H1 (cell line): ENCODE measurements at regions not wholly inside any gene's neighbourhood (a gene's known extent, or its start where the extent isn't known, plus 50 kb on each side); places are given as distances from the start of the nearest gene placed in this dataset.

Experiments
- CTCF ChIA-PET: fragments of 300-600 bp; sonication (Branson Sonifier 250); formaldehyde crosslinking; loops from one replicate; lab custom pipeline; 2021; ENCODE audit not compliant: partially characterized antibody; lab: Charles Lee
- POLR2A ChIA-PET: fragments of 300-600 bp; sonication (Branson Sonifier 250); formaldehyde crosslinking; loops from one replicate; lab custom pipeline; 2021; ENCODE audit warnings: inconsistent platforms; ENCODE audit not compliant: partially characterized antibody; lab: Charles Lee
- DNase-seq, 2 experiments: peaks; one replicate each; pipeline versions ENCODE4 v3.0.0 to v3.0.0-alpha.2; 2010 to 2022; ENCODE audit warnings: low spot score in 2 of 2, low read depth in 1 of 2, mixed read lengths in 1 of 2
- FAIRE-seq: peaks from 2 replicates; lab custom pipeline; 2011; peaks lifted over from hg19 to GRCh38; lab: Jason Lieb, UNC
- H2AFZ ChIP-seq: 2 replicates; pipeline ENCODE4 v1.8.1; 2012; ENCODE audit warnings: low read length, inconsistent platforms
- H2AK5ac ChIP-seq: 2 replicates; pipeline ENCODE4 v1.6.1; 2013; ENCODE audit warnings: low read depth, low read length
- H2BK120ac ChIP-seq: replicated peaks from 2 replicates; pipeline ENCODE3; 2013; ENCODE audit warnings: low read depth, low read length, inconsistent platforms
- H2BK12ac ChIP-seq: 2 replicates; pipeline ENCODE4 v1.6.1; 2013; ENCODE audit warnings: low read depth, low read length
- H2BK15ac ChIP-seq: 2 replicates; pipeline ENCODE4 v1.6.1; 2013; ENCODE audit warnings: low read length
- H2BK20ac ChIP-seq: 2 replicates; pipeline ENCODE4 v1.6.1; 2013; ENCODE audit warnings: low read length
- H2BK5ac ChIP-seq: 2 replicates; pipeline ENCODE4 v1.6.1; 2013; ENCODE audit warnings: low read depth, low read length
- H3K14ac ChIP-seq: 2 replicates; pipeline ENCODE4 v1.6.1; 2013; ENCODE audit warnings: inconsistent platforms; ENCODE audit not compliant: insufficient read length
- H3K18ac ChIP-seq: 2 replicates; pipeline ENCODE4 v1.6.1; 2013; ENCODE audit warnings: low read length; ENCODE audit errors: extremely low read depth
- H3K23ac ChIP-seq: 2 replicates; pipeline ENCODE4 v1.6.1; 2013; ENCODE audit warnings: inconsistent platforms; ENCODE audit not compliant: insufficient read length
- H3K23me2 ChIP-seq: 2 replicates; pipeline ENCODE4 v1.6.1; 2013; ENCODE audit warnings: low read depth, low read length
- H3K27ac ChIP-seq: 2 replicates; pipeline ENCODE4 v1.6.1; 2011; ENCODE audit warnings: low read depth, low read length, inconsistent platforms
- H3K27me3 ChIP-seq, 4 experiments: replicated peaks in 1 of 4; 1 replicate in 1 of 4; 2 replicates in 3 of 4; pipeline versions ENCODE4 v1.6.1 to v1.8.1; 2011 to 2013; ENCODE audit warnings: low read length in 3 of 4, mild to moderate bottlenecking in 3 of 4, inconsistent platforms in 2 of 4, mixed read lengths in 2 of 4, moderate library complexity in 1 of 4; ENCODE audit not compliant: control insufficient read depth in 3 of 4, insufficient read depth in 3 of 4; ENCODE audit errors: extremely low read depth in 1 of 4
- H3K36me3 ChIP-seq, 4 experiments: 2 replicates each; pipeline versions ENCODE4 v1.6.1 to v1.8.1; 2011 to 2013; ENCODE audit warnings: mild to moderate bottlenecking in 4 of 4, low read length in 3 of 4, moderate library complexity in 2 of 4, control low read depth in 1 of 4, inconsistent platforms in 1 of 4; ENCODE audit not compliant: insufficient read depth in 4 of 4, control insufficient read depth in 2 of 4
- H3K4ac ChIP-seq: replicated peaks from 2 replicates; pipeline ENCODE3; 2013; ENCODE audit warnings: low read length, low read depth, mixed read lengths, inconsistent platforms; ENCODE audit not compliant: insufficient read length
- H3K4me1 ChIP-seq, 4 experiments: replicated peaks in 1 of 4; 1 replicate in 1 of 4; 2 replicates in 3 of 4; pipeline versions ENCODE4 v1.6.1 to v1.8.1; 2011 to 2013; ENCODE audit warnings: low read length in 3 of 4, inconsistent platforms in 2 of 4, mixed read lengths in 1 of 4; ENCODE audit not compliant: insufficient read depth in 4 of 4, control insufficient read depth in 3 of 4
- H3K4me2 ChIP-seq, 2 experiments: 2 replicates each; pipeline versions ENCODE4 v1.6.1 to v1.8.1; 2011 to 2013; ENCODE audit warnings: low read depth in 2 of 2, low read length in 2 of 2, control low read depth in 1 of 2, inconsistent platforms in 1 of 2, mild to moderate bottlenecking in 1 of 2; ENCODE audit not compliant: insufficient read depth in 1 of 2
- H3K4me3 ChIP-seq, 4 experiments: fragments of 200-600, 300-600 bp in 1 of 4; sonication (generic), shearing (Covaris generic), sonication (Bioruptor Twin) in 1 of 4; 2 replicates each; pipeline versions ENCODE4 v1.5.1 to v1.8.1; 2011 to 2016; ENCODE audit warnings: low read length in 4 of 4, low read depth in 3 of 4, control low read depth in 2 of 4, inconsistent platforms in 2 of 4, mild to moderate bottlenecking in 2 of 4, mixed read lengths in 1 of 4, moderate library complexity in 1 of 4; ENCODE audit not compliant: insufficient read depth in 2 of 4; ENCODE audit errors: extremely low read depth in 1 of 4
- H3K56ac ChIP-seq: replicated peaks from 2 replicates; pipeline ENCODE3; 2013; ENCODE audit warnings: low read depth, mild to moderate bottlenecking, mixed read lengths, low read length, inconsistent platforms; ENCODE audit not compliant: insufficient read length
- H3K79me1 ChIP-seq: 2 replicates; pipeline ENCODE4 v1.6.1; 2013; ENCODE audit warnings: low read depth, low read length, control low read depth
- H3K79me2 ChIP-seq, 2 experiments: 2 replicates each; pipeline versions ENCODE4 v1.6.1 to v1.8.1; 2012 to 2013; ENCODE audit warnings: low read length in 2 of 2, mild to moderate bottlenecking in 2 of 2, inconsistent platforms in 1 of 2; ENCODE audit not compliant: insufficient read depth in 2 of 2, control insufficient read depth in 1 of 2
- H3K9ac ChIP-seq, 4 experiments: replicated peaks in 1 of 4; 1 replicate in 1 of 4; 2 replicates in 3 of 4; pipeline versions ENCODE4 v1.6.1 to v1.8.1; 2011 to 2013; ENCODE audit warnings: low read depth in 3 of 4, low read length in 3 of 4, control low read depth in 2 of 4, mild to moderate bottlenecking in 2 of 4, moderate library complexity in 2 of 4, inconsistent platforms in 1 of 4; ENCODE audit errors: extremely low read depth in 1 of 4
- H3K9me3 ChIP-seq, 2 experiments: 2 replicates each; pipeline versions ENCODE4 v1.6.1 to v1.8.1; 2012 to 2013; ENCODE audit warnings: mild to moderate bottlenecking in 2 of 2, moderate library complexity in 2 of 2, control low read depth in 1 of 2, inconsistent platforms in 1 of 2, low read depth in 1 of 2, low read length in 1 of 2, mixed read lengths in 1 of 2; ENCODE audit not compliant: insufficient read depth in 2 of 2
- H4K20me1 ChIP-seq, 2 experiments: replicated peaks in 1 of 2; 2 replicates each; pipeline versions ENCODE3 to v1.8.1; 2011 to 2013; ENCODE audit warnings: inconsistent platforms in 2 of 2, low read length in 2 of 2, mild to moderate bottlenecking in 1 of 2; ENCODE audit not compliant: insufficient read depth in 2 of 2, control insufficient read depth in 1 of 2
- H4K5ac ChIP-seq: 2 replicates; pipeline ENCODE4 v1.6.1; 2013; ENCODE audit warnings: low read length, low read depth, mixed read lengths, inconsistent platforms; ENCODE audit not compliant: insufficient read length
- H4K8ac ChIP-seq: 2 replicates; pipeline ENCODE4 v1.8.0; 2013; ENCODE audit warnings: mild to moderate bottlenecking, moderate library complexity, low read length, inconsistent platforms; ENCODE audit not compliant: insufficient read depth; ENCODE audit errors: extremely low read depth
- H4K91ac ChIP-seq: replicated peaks from 2 replicates; pipeline ENCODE3; 2013; ENCODE audit warnings: low read length, mixed read lengths, inconsistent platforms; ENCODE audit not compliant: insufficient read length
- GTF2F1 ChIP-seq: IDR thresholded peaks from 2 replicates; pipeline ENCODE4 v1.6.1; 2012; ENCODE audit warnings: low read depth, low read length, improper control_type of control experiment, borderline replicate concordance
- MAFK ChIP-seq: IDR thresholded peaks from 2 replicates; pipeline ENCODE4 v1.6.1; 2012; ENCODE audit warnings: low read depth, mild to moderate bottlenecking, improper control_type of control experiment, low read length
- WGBS, 2 experiments: shearing (Covaris generic) in 1 of 2; methylation state at CpG; one replicate each; pipeline versions ENCODE4 v1.1.6 to v1.1.7; 2013 to 2015; ENCODE audit warnings: low lambda C conversion rate in 2 of 2, mixed read lengths in 2 of 2, inconsistent platforms in 1 of 2, low coverage in 1 of 2, missing lambda C conversion rate in 1 of 2; ENCODE audit not compliant: insufficient replicate concordance in 2 of 2, insufficient coverage in 1 of 2, insufficient read length in 1 of 2; ENCODE audit errors: extremely low coverage in 1 of 2, missing lambda C conversion rate in 1 of 2; 5-methylcytosine and 5-hydroxymethylcytosine counted together

DNA sequence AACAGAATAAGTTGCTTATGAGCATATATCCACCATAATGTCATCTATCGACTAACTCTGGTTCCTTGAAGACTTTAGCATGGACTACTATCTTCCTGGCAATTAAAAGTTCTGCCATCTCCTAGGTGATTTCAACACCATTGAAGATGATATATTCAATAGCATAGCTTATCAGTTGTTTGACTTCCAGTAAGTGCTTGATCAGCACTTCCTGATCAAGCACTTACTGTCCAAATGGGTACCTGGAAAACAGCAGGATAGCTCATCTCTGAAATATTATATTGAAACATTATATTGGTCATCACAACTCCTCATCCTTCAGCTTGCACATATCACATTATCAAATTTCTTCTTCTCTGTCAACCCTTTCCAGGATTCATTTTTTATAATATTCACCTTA lies 75.5 kb upstream of the HMGCLL1 start:
- ChIA-PET POLR2A (no interaction called here), CTCF (no interaction called here)

More for the DNA sequence above, 75.5 kb upstream of the HMGCLL1 start:
- FAIRE-seq (no peak), DNase-seq (no peak)
- Histone ChIP-seq H3K36me3 (no peaks in the 10 kb centered on the region), H3K23me2 (no peaks in the 10 kb centered on the region), H3K4me3 (no peak overlapping the region), H2AK5ac (no peak overlapping the region), H3K79me1 (no peaks in the 10 kb centered on the region), H3K56ac (no peak overlapping the region), H2BK20ac (no peak overlapping the region), H2BK120ac (no peak overlapping the region), H4K8ac (no peak overlapping the region), H3K9ac (no peak overlapping the region), H3K23ac (no peak overlapping the region), H2BK15ac (no peak overlapping the region), H4K5ac (no peak overlapping the region), H2BK12ac (no peak overlapping the region), H2AFZ (no peak overlapping the region), H4K91ac (no peak overlapping the region), H3K14ac (no peak overlapping the region), H3K9me3 (no peaks in the 10 kb centered on the region), H3K4ac (no peak overlapping the region), H4K20me1 (no peaks in the 10 kb centered on the region), H2BK5ac (no peak overlapping the region), H3K27ac (no peak overlapping the region), H3K27me3 (no peaks in the 10 kb centered on the region), H3K4me1 (no peaks in the 10 kb centered on the region; a peak in 1 of 7 replicates), H3K79me2 (no peaks in the 10 kb centered on the region), H3K18ac (no peak overlapping the region), H3K4me2 (no peak overlapping the region)
- TF ChIP-seq GTF2F1 (no peak), MAFK (peak; percentile 48; the same call in 1 of the 2 replicates)
- WGBS, 2 experiments, result 100% methylated on average over 1 of the region's 1 CpG; no CpG with 5 or more reads in 1 of the 2 experiments
